T-helper 2 cell treated with Interferon-gamma antibody and Interleukin-4, amounts not matched to agents 5 μg/mL and 100 μg/mL, for 36 hours (primary cell): ENCODE measurements at regions not wholly inside any gene's neighbourhood (a gene's known extent, or its start where the extent isn't known, plus 50 kb on each side); places are given as distances from the start of the nearest gene placed in this dataset.

ENCODE experiments used
- DNase-seq: peaks from one replicate; pipeline ENCODE4 v3.0.0; 2021; ENCODE audit warnings: low spot score
- H3K27ac Mint-ChIP-seq: one replicate; pipeline ENCODE4 v1.8.0; 2021; ENCODE audit warnings: mild to moderate bottlenecking, mixed read lengths
- H3K27me3 Mint-ChIP-seq: one replicate; pipeline ENCODE4 v1.8.0; 2021; ENCODE audit warnings: low read depth, mixed read lengths
- H3K36me3 Mint-ChIP-seq: one replicate; pipeline ENCODE4 v1.8.0; 2021; ENCODE audit warnings: low read depth, mixed read lengths
- H3K4me1 Mint-ChIP-seq: one replicate; pipeline ENCODE4 v1.8.0; 2021; ENCODE audit warnings: low read depth, mixed read lengths
- H3K4me3 Mint-ChIP-seq: one replicate; pipeline ENCODE4 v1.8.0; 2022; ENCODE audit warnings: mild to moderate bottlenecking, moderate library complexity, mixed read lengths
- H3K9me3 Mint-ChIP-seq: one replicate; pipeline ENCODE4 v1.8.0; 2021; ENCODE audit warnings: mixed read lengths

- H3K27ac Mint-ChIP-seq: no peak overlapping the region
- no peak for DNase-seq
- no peaks in the 10 kb centered on the region for H3K9me3 Mint-ChIP-seq
- H3K4me3 Mint-ChIP-seq: no peak overlapping the region
- no peaks in the 10 kb centered on the region for H3K27me3 Mint-ChIP-seq
- H3K36me3 Mint-ChIP-seq: no peaks in the 10 kb centered on the region
- no peaks in the 10 kb centered on the region for H3K4me1 Mint-ChIP-seq
Measured at GRCh38 chr2:120913972-120914838, 178.5 kb downstream of the GLI2 start.

DNA sequence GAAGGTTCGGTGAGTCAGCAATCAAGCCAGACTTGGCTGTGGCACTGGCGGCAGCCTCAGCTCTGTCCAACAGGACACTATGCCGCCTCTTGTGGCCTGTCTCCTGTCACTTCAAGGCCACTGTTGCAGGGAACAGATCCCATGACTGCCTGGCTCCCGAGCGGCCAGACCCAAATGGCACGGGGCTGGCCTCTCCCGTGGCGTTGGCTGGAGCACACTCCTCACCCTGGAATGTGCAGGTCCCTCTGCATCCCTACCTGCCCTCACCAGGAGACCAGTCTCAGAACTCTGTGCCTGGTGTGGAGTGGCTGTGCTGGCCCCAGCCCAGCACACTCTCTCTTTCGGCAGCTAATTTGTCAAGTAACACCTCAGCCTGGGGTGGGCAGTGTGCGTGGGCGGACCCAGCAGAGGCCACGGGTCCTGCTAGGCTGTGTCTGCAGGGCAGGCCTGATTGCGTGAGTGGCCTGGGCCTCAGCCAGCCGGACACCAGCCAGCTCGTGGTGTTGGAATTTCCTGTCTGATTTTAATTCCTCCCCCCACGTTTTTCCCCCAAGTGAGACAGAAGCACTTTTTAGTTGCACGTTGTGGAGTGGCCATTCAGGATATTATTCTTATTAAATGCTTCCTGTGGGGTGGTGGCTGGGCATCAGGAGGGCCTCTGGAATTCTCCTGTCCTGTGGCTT is 179.3 kb downstream of the GLI2 start:
- DNase-seq: no peak
- Mint-ChIP-seq H3K4me3 (no peak overlapping the region), H3K27ac (no peak overlapping the region), H3K36me3 (no peaks in the 10 kb centered on the region), H3K4me1 (no peaks in the 10 kb centered on the region), H3K9me3 (no peaks in the 10 kb centered on the region), H3K27me3 (no peaks in the 10 kb centered on the region)

GRCh38 chr2:120915670-120916069 is 180.0 kb downstream of the GLI2 start:
- H3K4me1 Mint-ChIP-seq: no peaks in the 10 kb centered on the region
- H3K27me3 Mint-ChIP-seq: no peaks in the 10 kb centered on the region

DNA sequence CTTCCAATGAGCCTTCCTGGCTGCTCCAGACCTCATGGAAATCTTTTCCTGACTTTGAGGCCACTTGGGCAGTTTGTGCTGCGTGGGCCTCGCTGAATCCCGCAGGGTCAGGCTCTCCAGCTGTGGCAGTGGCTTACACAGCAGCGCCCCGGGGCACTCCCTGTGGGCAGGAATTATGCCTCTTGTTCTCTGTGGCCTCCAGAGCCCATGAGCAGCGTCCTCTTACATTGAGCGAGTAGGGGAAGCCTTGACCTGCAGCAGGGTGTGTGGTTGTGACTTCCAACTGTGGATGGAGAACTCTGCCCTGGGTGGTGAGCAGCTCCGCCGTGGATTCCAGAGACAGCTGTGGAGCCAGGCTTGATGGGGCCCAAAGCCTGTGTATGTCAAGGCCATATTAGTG is 180.8 kb downstream of the GLI2 start:
- H3K36me3 Mint-ChIP-seq: no peaks in the 10 kb centered on the region
- no peaks in the 10 kb centered on the region for H3K4me1 Mint-ChIP-seq
- no peak for DNase-seq
- no peak overlapping the region for H3K27ac Mint-ChIP-seq
- H3K4me3 Mint-ChIP-seq: no peak overlapping the region
- no peaks in the 10 kb centered on the region for H3K9me3 Mint-ChIP-seq
- no peaks in the 10 kb centered on the region for H3K27me3 Mint-ChIP-seq

More at GRCh38 chr2:120915670-120916069, 180.0 kb downstream of the GLI2 start:
- DNase-seq: no peak
- Mint-ChIP-seq H3K4me3 (no peak overlapping the region), H3K36me3 (no peaks in the 10 kb centered on the region), H3K27ac (no peak overlapping the region), H3K9me3 (no peaks in the 10 kb centered on the region)

DNA sequence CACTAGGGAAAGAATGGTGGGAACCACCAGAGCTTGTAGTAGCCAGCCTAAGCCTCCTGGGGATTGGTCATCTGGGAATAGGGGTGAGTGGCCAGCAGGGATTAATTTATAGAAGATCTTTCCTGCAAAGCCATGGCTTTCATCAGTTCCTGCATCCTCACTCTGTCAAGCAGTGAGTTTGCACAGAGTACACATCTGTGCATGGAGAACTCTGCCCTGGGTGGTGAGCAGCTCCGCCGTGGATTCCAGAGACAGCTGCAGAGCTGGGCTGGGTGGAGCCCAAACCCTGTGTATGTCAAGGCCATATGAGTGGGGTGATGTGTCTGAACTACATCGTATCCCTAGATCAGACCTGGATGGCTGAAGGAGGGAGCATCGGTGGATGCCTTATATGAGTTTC is 182.2 kb downstream of the GLI2 start:
- no peaks in the 10 kb centered on the region for H3K4me1 Mint-ChIP-seq
- H3K4me3 Mint-ChIP-seq: no peak overlapping the region
- DNase-seq: no peak
- H3K9me3 Mint-ChIP-seq: no peaks in the 10 kb centered on the region
- no peaks in the 10 kb centered on the region for H3K27me3 Mint-ChIP-seq
- H3K36me3 Mint-ChIP-seq: no peaks in the 10 kb centered on the region
- H3K27ac Mint-ChIP-seq: no peak overlapping the region

- no peaks in the 10 kb centered on the region for H3K4me1 Mint-ChIP-seq
- no peak for DNase-seq
- H3K4me3 Mint-ChIP-seq: no peak overlapping the region
- no peaks in the 10 kb centered on the region for H3K9me3 Mint-ChIP-seq
- H3K27ac Mint-ChIP-seq: no peak overlapping the region
- no peaks in the 10 kb centered on the region for H3K27me3 Mint-ChIP-seq
- H3K36me3 Mint-ChIP-seq: no peaks in the 10 kb centered on the region
Measured at GRCh38 chr2:120919216-120919615, 183.5 kb downstream of the GLI2 start.

DNA sequence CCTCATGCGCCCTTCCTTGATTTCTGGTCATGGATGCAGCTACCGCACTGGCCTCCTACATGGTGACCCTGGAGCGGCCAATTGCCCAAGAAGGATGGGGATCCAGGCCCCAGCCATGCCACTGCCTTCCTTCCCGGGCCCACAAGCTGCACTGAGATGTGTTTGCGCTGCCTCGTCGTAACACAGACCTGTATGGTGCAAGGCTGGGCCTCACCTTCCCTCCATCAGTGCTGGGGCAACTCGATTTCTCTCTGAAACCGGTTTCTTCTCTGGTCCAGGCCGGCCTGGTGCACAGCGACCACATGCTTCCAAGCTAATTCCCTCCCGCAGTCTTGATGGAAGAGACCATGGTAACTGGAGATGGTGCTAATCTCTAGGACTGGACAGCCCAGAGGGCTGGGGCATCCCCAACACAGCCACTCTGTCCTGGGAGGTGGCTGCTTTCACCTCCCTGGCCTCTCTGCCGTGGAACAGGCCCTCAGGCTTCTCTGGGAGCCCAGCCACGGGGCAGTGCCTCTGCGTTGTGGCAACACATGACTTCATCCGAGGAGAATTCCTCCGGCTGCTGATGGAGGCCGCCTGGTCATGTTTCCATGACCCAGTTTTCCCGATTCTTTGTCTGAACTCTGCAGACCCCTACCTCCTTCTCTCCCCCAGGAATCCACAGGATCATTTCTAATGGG is 184.2 kb downstream of the GLI2 start:
- Mint-ChIP-seq H3K4me3 (no peak overlapping the region), H3K4me1 (no peaks in the 10 kb centered on the region), H3K36me3 (no peaks in the 10 kb centered on the region), H3K9me3 (no peaks in the 10 kb centered on the region), H3K27ac (no peak overlapping the region), H3K27me3 (no peaks in the 10 kb centered on the region)
- DNase-seq: no peak

GRCh38 chr2:120920454-120921148 is 184.9 kb downstream of the GLI2 start:
- Mint-ChIP-seq H3K9me3 (no peaks in the 10 kb centered on the region), H3K36me3 (no peaks in the 10 kb centered on the region), H3K27me3 (no peaks in the 10 kb centered on the region), H3K4me1 (no peaks in the 10 kb centered on the region), H3K27ac (no peak overlapping the region), H3K4me3 (no peak overlapping the region)
- no peak for DNase-seq

GRCh38 chr2:120921457-120921856 is 185.8 kb downstream of the GLI2 start:
- Mint-ChIP-seq H3K36me3 (no peaks in the 10 kb centered on the region), H3K9me3 (no peaks in the 10 kb centered on the region), H3K27me3 (no peaks in the 10 kb centered on the region), H3K4me3 (no peak overlapping the region), H3K27ac (no peak overlapping the region), H3K4me1 (no peaks in the 10 kb centered on the region)
- DNase-seq: no peak

DNA sequence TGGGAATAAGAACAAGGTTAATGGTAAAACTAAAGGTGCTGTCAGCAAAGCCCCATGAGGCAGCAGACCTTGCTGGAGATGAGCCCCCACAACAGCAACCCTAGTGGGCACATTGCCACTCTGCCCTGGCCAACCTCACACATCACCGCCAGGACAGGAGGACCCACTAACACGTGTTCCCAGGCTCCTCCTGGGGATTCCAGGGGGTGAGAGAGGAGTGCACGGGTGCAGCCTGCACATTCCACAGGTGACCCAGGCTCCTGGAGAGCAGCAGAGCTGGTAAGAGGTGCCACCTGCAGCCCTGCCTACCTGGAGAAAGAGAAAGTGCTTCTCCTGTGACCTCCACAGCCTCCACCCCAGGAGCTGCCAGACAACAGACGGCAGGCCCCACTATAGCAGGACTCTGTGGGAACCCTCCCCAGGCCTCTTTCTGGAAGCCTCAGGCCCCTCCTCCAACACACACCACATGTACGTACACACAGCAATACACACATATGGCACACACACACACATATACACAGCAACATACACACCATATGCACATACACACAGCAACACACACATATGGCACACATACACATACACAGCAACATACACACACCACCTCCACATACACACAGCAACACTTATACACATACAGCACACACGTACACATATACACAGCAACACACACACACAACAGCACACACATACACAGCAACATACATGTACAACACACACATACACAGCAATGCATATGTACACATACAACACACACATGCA is 187.1 kb downstream of the GLI2 start:
- Mint-ChIP-seq H3K27me3 (no peaks in the 10 kb centered on the region), H3K27ac (no peak overlapping the region), H3K9me3 (no peaks in the 10 kb centered on the region), H3K4me3 (no peak overlapping the region), H3K36me3 (no peaks in the 10 kb centered on the region), H3K4me1 (no peaks in the 10 kb centered on the region)
- no peak for DNase-seq

DNA sequence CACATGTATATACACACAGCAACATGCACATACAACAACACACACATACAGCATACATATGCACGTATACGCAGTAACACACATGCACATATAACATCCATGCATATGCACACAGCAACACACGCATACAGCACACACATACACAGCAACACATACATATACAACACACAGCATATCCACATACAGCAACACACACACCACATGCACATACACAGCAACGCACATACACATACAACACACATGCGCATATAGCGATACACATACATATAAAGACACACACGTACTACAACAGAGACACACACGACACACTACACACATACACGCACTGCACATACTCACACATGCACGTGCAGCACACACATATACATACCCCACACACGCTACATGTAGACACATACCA is 187.8 kb downstream of the GLI2 start:
- Mint-ChIP-seq H3K9me3 (no peaks in the 10 kb centered on the region), H3K27me3 (no peaks in the 10 kb centered on the region), H3K4me1 (no peaks in the 10 kb centered on the region), H3K36me3 (no peaks in the 10 kb centered on the region), H3K27ac (no peak overlapping the region), H3K4me3 (no peak overlapping the region)
- DNase-seq: no peak

GRCh38 chr2:120924924-120925323 is 189.3 kb downstream of the GLI2 start:
- Mint-ChIP-seq H3K27me3 (no peaks in the 10 kb centered on the region), H3K4me1 (no peaks in the 10 kb centered on the region), H3K27ac (no peak overlapping the region), H3K9me3 (no peaks in the 10 kb centered on the region), H3K4me3 (no peak overlapping the region), H3K36me3 (no peaks in the 10 kb centered on the region)
- no peak for DNase-seq

GRCh38 chr2:120926463-120927264 is 191.0 kb downstream of the GLI2 start:
- H3K9me3 Mint-ChIP-seq: no peaks in the 10 kb centered on the region
- H3K36me3 Mint-ChIP-seq: no peaks in the 10 kb centered on the region
- no peaks in the 10 kb centered on the region for H3K4me1 Mint-ChIP-seq
- DNase-seq: no peak
- no peak overlapping the region for H3K27ac Mint-ChIP-seq
- no peaks in the 10 kb centered on the region for H3K27me3 Mint-ChIP-seq
- H3K4me3 Mint-ChIP-seq: no peak overlapping the region
